Heart right ventricle (tissue), 16 donors: ENCODE measurements at regions not wholly inside any gene's neighbourhood (a gene's known extent, or its start where the extent isn't known, plus 50 kb on each side); places are given as distances from the start of the nearest gene placed in this dataset.
A peak's percentile ranks its signal among the peaks of the same experiment; 100 is the strongest.

Experiments
- ATAC-seq, 8 donors: fragments of 200-7000 bp; cut with Tn5 transposase; one replicate each; pipeline ENCODE4 v1.9.1; 2020; ENCODE audit warnings: mild to moderate bottlenecking in 8 of 8, moderate library complexity in 8 of 8, moderate number of reproducible peaks in 1 of 8
- DNase-seq, 2 donors: peaks; one replicate each; pipeline ENCODE4 v3.0.0-alpha.2; 2020
- H3K27ac ChIP-seq, 10 donors: fragments of 200-600 bp; sonication (generic) in 2 of 10; one replicate each; pipeline versions ENCODE4 v1.5.0 to v1.8.0; 2020 to 2022; ENCODE audit warnings: mild to moderate bottlenecking in 3 of 10
- H3K27me3 ChIP-seq, 7 donors: fragments of 200-600 bp; one replicate each; pipeline ENCODE4 v1.8.0; 2021 to 2022; ENCODE audit warnings: mild to moderate bottlenecking in 2 of 7
- H3K36me3 ChIP-seq, 9 donors: fragments of 200-600 bp; sonication (generic) in 1 of 9; one replicate each; pipeline versions ENCODE4 v1.5.0 to v1.8.0; 2020 to 2022; ENCODE audit warnings: mild to moderate bottlenecking in 2 of 9
- H3K4me1 ChIP-seq, 9 donors: fragments of 200-600 bp; sonication (generic) in 1 of 9; one replicate each; pipeline versions ENCODE4 v1.5.0 to v1.8.0; 2020 to 2022; ENCODE audit warnings: mild to moderate bottlenecking in 4 of 9
- H3K4me3 ChIP-seq, 10 donors: fragments of 200-600 bp; sonication (generic) in 2 of 10; one replicate each; pipeline versions ENCODE4 v1.5.0 to v1.8.0; 2020 to 2022; ENCODE audit warnings: mild to moderate bottlenecking in 7 of 10, moderate library complexity in 2 of 10
- H3K9me3 ChIP-seq, 11 donors: fragments of 200-600 bp in 10 of 11; sonication (generic) in 2 of 11; one replicate each; pipeline versions ENCODE4 v1.5.0 to v1.8.0; 2013 to 2022; ENCODE audit warnings: mild to moderate bottlenecking in 2 of 11, control low read depth in 1 of 11, moderate library complexity in 1 of 11
- WGBS, 2 donors: extraction: QIAGEN DNeasy Blood & Tissue Kit; methylation state at CpG; one replicate each; pipeline ENCODE4 v1.1.7; 2013; ENCODE audit warnings: inconsistent platforms in 1 of 2; 5-methylcytosine and 5-hydroxymethylcytosine counted together
- intact Hi-C, 10 donors: fragments of 100-400 bp; cut with DNase I; formaldehyde crosslinking; loops; one replicate each; pipeline versions ENCODE4 v1.11.1 to v1.14.2; 2022
- TF ChIP-seq, protein P1 (sequence below), 9 donors: fragments of 200-600 bp; sonication (generic) in 2 of 9; IDR thresholded peaks; one replicate each; pipeline versions ENCODE4 v1.5.0 to v1.8.0; 2021 to 2022; ENCODE audit warnings: antibody characterized with exemption in 9 of 9, mild to moderate bottlenecking in 5 of 9, moderate library complexity in 1 of 9
- donor health status: Arrhythmogenic right ventricular cardiomyopathy.
- donor health status: ischemic (EF 13 %, LVEDD 7.1; RV severe dilation, severe dysfunction).
- donor health status: healthy with polysubstance abuse.
- donor health status: DM: no; HTN: yes; CAD: no.
- donor health status: DM: no; HTN: no; CAD: no.
- donor health status: ischemic (EF 25% LVEDD 6.9; RV normal size, moderate dysfunction).
- donor health status: ischemic (EF 25% LVEDD 5.7; RV mildly dilated, moderate dysfunction).
- donor health status: healthy.
- donor health status: DM: yes; HTN: yes; CAD: no.
- donor health status: Ischemic cardiomyopathy.
- donor health status: ischemic (EF 35%, LVEDD 5.7; RV mildly dilated, moderate dysfunction).
- donor health status: nonischemic (EF 11% LVEDD 7.7; RV severe dilation, severe dysfunction).
- donor health status: DM: yes; HTN: yes; CAD: no.
- donor health status: PGD.
- donor health status: ischemic (EF 29% LVEDD 5.4; RV normal size, mild dysfunction).
- donor health status: nonischemic (EF 23%, LVEDD 6.1; RV moderate dilation, normal function).

DNA sequence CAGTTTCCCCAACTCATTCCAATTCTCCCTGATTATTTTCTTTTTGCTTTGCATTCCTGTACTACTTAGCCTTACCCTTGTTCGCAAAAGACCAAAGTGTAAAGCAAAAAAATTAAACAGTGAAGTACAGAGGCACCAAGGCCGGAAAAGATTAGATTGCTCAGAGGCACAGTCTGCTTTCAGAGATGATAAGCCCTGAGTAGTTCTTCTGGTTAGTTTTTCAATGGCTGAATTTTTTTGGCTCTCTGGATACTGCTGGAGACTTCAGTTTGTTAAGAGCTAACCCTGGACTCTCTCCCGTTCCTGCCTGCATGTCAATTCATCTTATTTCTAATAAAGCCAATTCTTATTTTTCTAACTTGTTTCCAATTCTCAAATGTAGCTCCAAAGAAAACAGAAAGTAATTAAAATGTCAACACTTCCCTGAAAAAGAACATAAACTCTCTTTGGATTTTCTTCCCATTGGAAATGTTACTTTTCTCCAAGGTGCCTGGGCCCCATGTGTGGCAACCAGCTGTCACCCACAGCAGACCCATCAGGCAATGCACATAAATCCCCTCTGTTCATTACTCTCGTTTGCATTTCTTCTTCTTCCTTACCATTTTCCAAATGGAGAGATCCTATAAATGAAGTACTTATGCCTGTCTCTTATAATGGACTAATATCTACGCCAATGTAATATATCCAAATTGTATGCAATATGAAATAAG, 142.8 kb downstream of the BTG1 start:
- peaks cover 0 to 9% (median 0%) of the 10 kb centered on the region in 11 donors for H3K9me3 ChIP-seq
- TF ChIP-seq, protein P1, sequence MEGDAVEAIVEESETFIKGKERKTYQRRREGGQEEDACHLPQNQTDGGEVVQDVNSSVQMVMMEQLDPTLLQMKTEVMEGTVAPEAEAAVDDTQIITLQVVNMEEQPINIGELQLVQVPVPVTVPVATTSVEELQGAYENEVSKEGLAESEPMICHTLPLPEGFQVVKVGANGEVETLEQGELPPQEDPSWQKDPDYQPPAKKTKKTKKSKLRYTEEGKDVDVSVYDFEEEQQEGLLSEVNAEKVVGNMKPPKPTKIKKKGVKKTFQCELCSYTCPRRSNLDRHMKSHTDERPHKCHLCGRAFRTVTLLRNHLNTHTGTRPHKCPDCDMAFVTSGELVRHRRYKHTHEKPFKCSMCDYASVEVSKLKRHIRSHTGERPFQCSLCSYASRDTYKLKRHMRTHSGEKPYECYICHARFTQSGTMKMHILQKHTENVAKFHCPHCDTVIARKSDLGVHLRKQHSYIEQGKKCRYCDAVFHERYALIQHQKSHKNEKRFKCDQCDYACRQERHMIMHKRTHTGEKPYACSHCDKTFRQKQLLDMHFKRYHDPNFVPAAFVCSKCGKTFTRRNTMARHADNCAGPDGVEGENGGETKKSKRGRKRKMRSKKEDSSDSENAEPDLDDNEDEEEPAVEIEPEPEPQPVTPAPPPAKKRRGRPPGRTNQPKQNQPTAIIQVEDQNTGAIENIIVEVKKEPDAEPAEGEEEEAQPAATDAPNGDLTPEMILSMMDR (IDR thresholded peaks at IDR 0.05) = no peak
- ATAC-seq (peak in 5 of 8 donors; percentile 59 to 86 (median 77)), DNase-seq (no peak)
- peak overlapping the region in 7 of 10 donors; percentile 10 to 64 (median 50) for H3K27ac ChIP-seq
- peaks cover 0 to 23% (median 16%) of the 10 kb centered on the region in 9 donors for H3K4me1 ChIP-seq
- H3K36me3 ChIP-seq = no peaks in the 10 kb centered on the region
- WGBS, 2 donors = 48 to 54% methylated on average over 5 of the region's 5 CpGs
- intact Hi-C loops = loop anchor here in 1 of 10 donors (5.0 to 10.0 kb wide), 2 partner anchors 134 to 562 kb away; no protein-coding TSS in a partner anchor
- no peak overlapping the region for H3K4me3 ChIP-seq
- H3K27me3 ChIP-seq = no peaks in the 10 kb centered on the region

DNA sequence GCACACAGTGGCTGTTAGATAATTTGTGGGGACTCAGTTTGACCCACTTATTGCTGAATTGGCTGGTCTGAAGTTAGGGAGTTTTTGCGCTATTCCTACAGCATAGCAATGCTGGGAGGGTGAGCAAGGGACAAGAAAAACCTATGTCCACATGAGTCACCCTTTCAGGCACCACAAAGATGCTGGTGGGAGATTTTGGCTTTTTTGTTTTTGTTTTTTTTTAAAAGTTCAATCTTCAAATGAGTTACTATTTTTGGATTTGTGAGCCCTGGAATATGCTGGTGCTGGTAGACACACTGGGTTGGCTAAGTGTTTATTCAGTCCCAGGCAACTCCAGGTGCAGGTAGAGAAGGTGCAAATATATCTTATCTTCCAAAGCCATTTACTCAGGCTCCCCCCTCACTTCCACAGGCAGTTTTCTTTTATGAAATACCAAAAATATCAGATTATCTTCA, 143.4 kb downstream of the BTG1 start:
- peaks cover 0 to 9% (median 0%) of the 10 kb centered on the region in 11 donors for H3K9me3 ChIP-seq
- no peaks in the 10 kb centered on the region for H3K36me3 ChIP-seq
- H3K4me1 ChIP-seq = peaks cover 0 to 23% (median 16%) of the 10 kb centered on the region in 9 donors
- peak in 3 of 8 donors; percentile 29 to 66 (median 62) for ATAC-seq
- no peak for DNase-seq
- no peak overlapping the region for H3K4me3 ChIP-seq
- intact Hi-C loops = loop anchor here in 1 of 10 donors (5.0 to 10.0 kb wide), 2 partner anchors 135 to 563 kb away; no protein-coding TSS in a partner anchor
- WGBS, 2 donors = 89 to 100% methylated on average over 1 of the region's 1 CpG
- H3K27me3 ChIP-seq = no peaks in the 10 kb centered on the region
- H3K27ac ChIP-seq = peak overlapping the region in 7 of 10 donors; percentile 10 to 64 (median 50)
- TF ChIP-seq, protein P1 (IDR thresholded peaks at IDR 0.05) = no peak

DNA sequence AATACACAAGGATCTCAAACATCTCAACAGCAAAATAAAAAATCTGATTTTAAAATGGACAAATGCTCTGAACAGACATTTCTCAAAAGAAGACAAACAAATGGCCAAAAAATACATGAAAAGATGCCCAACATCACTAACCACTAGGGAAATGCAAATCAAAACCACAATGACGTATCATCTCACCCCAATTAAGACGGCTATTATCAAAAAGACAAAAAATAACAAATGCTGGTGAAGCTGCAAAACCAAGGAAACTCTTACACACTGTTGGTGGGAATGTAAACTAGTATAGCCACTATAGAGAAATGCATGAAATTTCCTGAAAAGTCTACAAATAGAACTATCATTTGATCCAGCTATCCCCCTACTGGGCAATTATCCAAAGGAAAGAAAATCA, 145.0 kb downstream of the BTG1 start:
- no peak for DNase-seq
- WGBS, 2 donors = 77 to 80% methylated on average over 2 of the region's 2 CpGs
- peaks cover 0 to 9% (median 0%) of the 10 kb centered on the region in 11 donors for H3K9me3 ChIP-seq
- no peak overlapping the region for H3K27ac ChIP-seq
- H3K36me3 ChIP-seq = no peaks in the 10 kb centered on the region
- no peak overlapping the region for H3K4me3 ChIP-seq
- no peaks in the 10 kb centered on the region for H3K27me3 ChIP-seq
- peaks cover 0 to 23% (median 16%) of the 10 kb centered on the region in 9 donors for H3K4me1 ChIP-seq
- ATAC-seq = no peak
- TF ChIP-seq, protein P1 (IDR thresholded peaks at IDR 0.05) = no peak
- intact Hi-C loops = loop anchor here in 1 of 10 donors (5.0 to 10.0 kb wide), 2 partner anchors 137 to 564 kb away; no protein-coding TSS in a partner anchor

DNA sequence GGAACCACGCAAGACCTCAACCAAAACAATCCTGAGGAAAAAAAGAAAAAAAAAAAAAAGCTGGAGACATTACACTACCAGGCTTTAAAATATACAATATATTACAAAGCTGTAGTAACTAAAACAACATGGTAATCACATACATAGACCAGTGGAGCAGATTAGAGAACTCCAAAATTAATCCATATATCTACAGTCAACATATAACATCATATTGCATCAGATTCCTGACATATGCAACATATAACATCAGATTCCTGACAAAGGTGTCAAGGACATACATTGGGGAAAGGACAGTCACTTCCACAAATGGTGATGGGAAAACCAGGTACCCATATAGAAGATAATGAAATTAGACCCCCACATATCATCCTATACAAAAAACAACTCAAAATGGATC, 145.8 kb downstream of the BTG1 start:
- intact Hi-C loops = loop anchor here in 2 of 10 donors (5.0 to 10.0 kb wide), 3 partner anchors 137 to 575 kb away; no protein-coding TSS in a partner anchor
- Histone ChIP-seq H3K27me3 (no peaks in the 10 kb centered on the region), H3K9me3 (peaks cover 0 to 9% (median 0%) of the 10 kb centered on the region in 11 donors), H3K27ac (no peak overlapping the region), H3K4me1 (peaks cover 0 to 24% (median 16%) of the 10 kb centered on the region in 9 donors), H3K4me3 (no peak overlapping the region), H3K36me3 (no peaks in the 10 kb centered on the region)
- WGBS, 2 donors = 98 to 100% methylated on average over 1 of the region's 1 CpG
- no peak for ATAC-seq
- no peak for DNase-seq
- TF ChIP-seq, protein P1 (IDR thresholded peaks at IDR 0.05) = no peak
